ENCODE measurements at regions not wholly inside any gene's neighbourhood (a gene's known extent, or its start where the extent isn't known, plus 50 kb on each side); places are given as distances from the start of the nearest gene placed in this dataset.

- no peak overlapping the region for H3K23ac ChIP-seq (ENCODE audit: insufficient read length, low read depth, low read length)
- no peak overlapping the region for H2AFZ ChIP-seq (ENCODE audit: low read length)
- no peaks in the 10 kb centered on the region for H3K36me3 Mint-ChIP-seq (ENCODE audit: insufficient read depth in 1 of 3, low read depth in 3 of 3)
- no peak overlapping the region for H3K4ac ChIP-seq (ENCODE audit: low read depth, low read length)
- no peaks in the 10 kb centered on the region for H3K9me3 ChIP-seq (ENCODE audit: control insufficient read depth, low read depth, low read length)
- H3K23me2 ChIP-seq (ENCODE audit: insufficient read length, low read depth, low read length, poor library complexity, severe bottlenecking): no peaks in the 10 kb centered on the region
- H4K20me1 ChIP-seq (ENCODE audit: control insufficient read depth, insufficient read depth, insufficient read length): no peaks in the 10 kb centered on the region
- no peak overlapping the region for H2BK5ac ChIP-seq (ENCODE audit: insufficient read length, low read length)
- no peak overlapping the region for H4K91ac ChIP-seq (ENCODE audit: insufficient read length, low read depth, low read length)
- H3K27me3 ChIP-seq (ENCODE audit: insufficient read depth, low read length): no peaks in the 10 kb centered on the region
- no peak for TF ChIP-seq CTCF (conservative IDR thresholded peaks at IDR 0.05)
- H3K14ac ChIP-seq (ENCODE audit: insufficient read depth, low read length): no peak overlapping the region
- H2AK5ac ChIP-seq (ENCODE audit: insufficient read length, low read length): no peak overlapping the region
- H3K27me3 Mint-ChIP-seq (ENCODE audit: low read depth): peaks cover 2% of the 10 kb centered on the region; the same call in 1 of the 2 replicates
- H3T11ph ChIP-seq (ENCODE audit: low read length): no peak overlapping the region
- no peak overlapping the region for H2BK120ac ChIP-seq (ENCODE audit: low read depth, low read length, poor library complexity, severe bottlenecking)
- H3K4me1 Mint-ChIP-seq: no peaks in the 10 kb centered on the region
- no peak overlapping the region for H4K8ac ChIP-seq (replicated peaks; ENCODE audit: insufficient read length, low read depth, low read length)
- H3K4me3 Mint-ChIP-seq: no peak overlapping the region
- no peak overlapping the region for H3K27ac ChIP-seq (ENCODE audit: insufficient read length, low read depth, low read length)
- no CpG with 5 or more reads among the region's 3 CpGs for WGBS (ENCODE audit: extremely low coverage, insufficient read length, low lambda C conversion rate)
- H3K27ac Mint-ChIP-seq: no peak overlapping the region; a peak in 1 of 7 replicates
- H3K56ac ChIP-seq (ENCODE audit: insufficient read length, low read depth, low read length): no peak overlapping the region
- no peak overlapping the region for H3K9ac ChIP-seq (ENCODE audit: extremely low read depth, insufficient read length, low read length)
- H2BK12ac ChIP-seq (ENCODE audit: insufficient read length, low read depth, low read length): no peak overlapping the region
- no peaks in the 10 kb centered on the region for H3K4me1 ChIP-seq (ENCODE audit: insufficient read depth, low read length)
- H3K79me2 ChIP-seq (ENCODE audit: insufficient read depth, low read length): no peaks in the 10 kb centered on the region
- DNase-seq: no peak
- peaks cover 2 to 3% of the 10 kb centered on the region in 2 experiments; a peak in 2 of 5 replicates for H3K9me3 Mint-ChIP-seq
- H4K5ac ChIP-seq (ENCODE audit: insufficient read length, low read depth, low read length): no peak overlapping the region
- H3K4me2 ChIP-seq (ENCODE audit: insufficient read depth, insufficient read length, low read length): no peak overlapping the region
- no peaks in the 10 kb centered on the region for H3K79me1 ChIP-seq (ENCODE audit: insufficient read depth, low read depth, low read length, poor library complexity, severe bottlenecking)
- no peak overlapping the region for H2BK15ac ChIP-seq (ENCODE audit: low read depth, low read length)
- H3K18ac ChIP-seq (ENCODE audit: insufficient read length, low read depth, low read length): no peak overlapping the region
- H2BK20ac ChIP-seq (ENCODE audit: low read depth, low read length, poor library complexity, severe bottlenecking): no peak overlapping the region
Observed at GRCh38 chr3:15998911-15999310, 175.6 kb upstream of the GALNT15 start.
